Stomach (tissue), 4 donors: ENCODE measurements at regions not wholly inside any gene's neighbourhood (a gene's known extent, or its start where the extent isn't known, plus 50 kb on each side); places are given as distances from the start of the nearest gene placed in this dataset.

Experiments used
- POLR2A ChIP-seq, 4 donors: fragments of 450-650 bp; IDR thresholded peaks; one replicate each; pipeline ENCODE4 v1.6.1; 2016; ENCODE audit warnings: antibody characterized with exemption in 4 of 4, control low read depth in 2 of 4, mild to moderate bottlenecking in 1 of 4, moderate library complexity in 1 of 4
- POLR2AphosphoS5 ChIP-seq, 3 donors: sonication (generic); formaldehyde crosslinking; IDR thresholded peaks; one replicate each; pipeline ENCODE4 v1.6.1; 2016; ENCODE audit warnings: antibody characterized with exemption in 3 of 3

GRCh38 chr1:168966217-168966616, 140.3 kb upstream of the ATP1B1 start:
- TF ChIP-seq POLR2AphosphoS5 (IDR thresholded peaks at IDR 0.05) (no peak), POLR2A (IDR thresholded peaks at IDR 0.05) (no peak)
